ENCODE measurements at regions not wholly inside any gene's neighbourhood (a gene's known extent, or its start where the extent isn't known, plus 50 kb on each side); places are given as distances from the start of the nearest gene placed in this dataset.

- TF ChIP-seq, protein P1, sequence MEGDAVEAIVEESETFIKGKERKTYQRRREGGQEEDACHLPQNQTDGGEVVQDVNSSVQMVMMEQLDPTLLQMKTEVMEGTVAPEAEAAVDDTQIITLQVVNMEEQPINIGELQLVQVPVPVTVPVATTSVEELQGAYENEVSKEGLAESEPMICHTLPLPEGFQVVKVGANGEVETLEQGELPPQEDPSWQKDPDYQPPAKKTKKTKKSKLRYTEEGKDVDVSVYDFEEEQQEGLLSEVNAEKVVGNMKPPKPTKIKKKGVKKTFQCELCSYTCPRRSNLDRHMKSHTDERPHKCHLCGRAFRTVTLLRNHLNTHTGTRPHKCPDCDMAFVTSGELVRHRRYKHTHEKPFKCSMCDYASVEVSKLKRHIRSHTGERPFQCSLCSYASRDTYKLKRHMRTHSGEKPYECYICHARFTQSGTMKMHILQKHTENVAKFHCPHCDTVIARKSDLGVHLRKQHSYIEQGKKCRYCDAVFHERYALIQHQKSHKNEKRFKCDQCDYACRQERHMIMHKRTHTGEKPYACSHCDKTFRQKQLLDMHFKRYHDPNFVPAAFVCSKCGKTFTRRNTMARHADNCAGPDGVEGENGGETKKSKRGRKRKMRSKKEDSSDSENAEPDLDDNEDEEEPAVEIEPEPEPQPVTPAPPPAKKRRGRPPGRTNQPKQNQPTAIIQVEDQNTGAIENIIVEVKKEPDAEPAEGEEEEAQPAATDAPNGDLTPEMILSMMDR (IDR thresholded peaks at IDR 0.05; ENCODE audit: low read depth, low read length) = no peak
- TF ChIP-seq MYC (IDR thresholded peaks at IDR 0.05; ENCODE audit: low read depth, low read length) = no peak
- no peak for TF ChIP-seq POLR2A (IDR thresholded peaks at IDR 0.05; ENCODE audit: extremely low read depth, insufficient read length)
- TF ChIP-seq MAX (IDR thresholded peaks at IDR 0.05; ENCODE audit: low read depth, low read length) = no peak
Measured at GRCh38 chr2:217271813-217272212, 411.9 kb upstream of the TNP1 start.

Data from NB4 (cell line).